ENCODE measurements at regions not wholly inside any gene's neighbourhood (a gene's known extent, or its start where the extent isn't known, plus 50 kb on each side); places are given as distances from the start of the nearest gene placed in this dataset.
A peak's percentile ranks its signal among the peaks of the same experiment; 100 is the strongest.

- H3K36me3 ChIP-seq (ENCODE audit: control insufficient read depth, insufficient read depth, low read length) = peaks cover 95% of the 10 kb centered on the region
- H3K4me3 ChIP-seq (ENCODE audit: low read depth, low read length) = no peak overlapping the region
- H3K9ac ChIP-seq (ENCODE audit: low read length) = no peak overlapping the region
- H3K9me3 ChIP-seq (ENCODE audit: control insufficient read depth, insufficient read depth, low read depth, low read length) = peaks cover 50% of the 10 kb centered on the region
- H3K27ac ChIP-seq (ENCODE audit: low read depth, low read length) = no peak overlapping the region
- no peaks in the 10 kb centered on the region for H3K27me3 ChIP-seq (ENCODE audit: control insufficient read depth, insufficient read depth, low read length)
- H3K4me1 ChIP-seq (ENCODE audit: control insufficient read depth, insufficient read depth, low read length) = peaks cover 21% of the 10 kb centered on the region; the same call in 1 of the 2 replicates
These were observed 606.0 kb upstream of the HTR2C start for GRCh38 chrX:113977887-113978286.

DNA sequence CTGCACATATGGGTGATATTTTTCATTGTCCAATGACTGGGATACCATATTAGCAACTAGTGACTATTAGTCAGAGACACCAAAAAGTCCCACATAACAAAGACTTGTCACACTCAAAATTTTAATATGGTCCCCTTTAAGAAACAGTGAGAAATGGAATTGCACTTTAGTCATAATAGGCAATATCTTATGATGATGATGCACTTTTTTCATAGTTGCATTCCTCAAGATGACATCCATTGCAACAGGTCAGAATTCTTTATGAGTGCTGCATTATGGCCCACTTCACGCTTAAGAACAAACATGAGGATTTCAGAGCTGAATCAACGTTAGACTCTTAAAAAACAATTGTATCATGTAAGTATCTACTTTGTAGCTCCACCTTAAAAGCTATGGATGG, 608.4 kb upstream of the HTR2C start:
- H3K9ac ChIP-seq (ENCODE audit: low read length) = no peak overlapping the region
- H3K27me3 ChIP-seq (ENCODE audit: control insufficient read depth, insufficient read depth, low read length) = no peaks in the 10 kb centered on the region
- peaks cover 21% of the 10 kb centered on the region; the same call in 1 of the 2 replicates for H3K4me1 ChIP-seq (ENCODE audit: control insufficient read depth, insufficient read depth, low read length)
- H3K36me3 ChIP-seq (ENCODE audit: control insufficient read depth, insufficient read depth, low read length) = peaks cover 96% of the 10 kb centered on the region
- peaks cover 44% of the 10 kb centered on the region for H3K9me3 ChIP-seq (ENCODE audit: control insufficient read depth, insufficient read depth, low read depth, low read length)
- no peak overlapping the region for H3K4me3 ChIP-seq (ENCODE audit: low read depth, low read length)
- H3K27ac ChIP-seq (ENCODE audit: low read depth, low read length) = no peak overlapping the region

GRCh38 chrX:113974881-113975280, 609.0 kb upstream of the HTR2C start:
- no peak overlapping the region for H3K9ac ChIP-seq (ENCODE audit: low read length)
- peaks cover 21% of the 10 kb centered on the region; the same call in 1 of the 2 replicates for H3K4me1 ChIP-seq (ENCODE audit: control insufficient read depth, insufficient read depth, low read length)
- no peak overlapping the region for H3K27ac ChIP-seq (ENCODE audit: low read depth, low read length)
- peaks cover 42% of the 10 kb centered on the region for H3K9me3 ChIP-seq (ENCODE audit: control insufficient read depth, insufficient read depth, low read depth, low read length)
- no peaks in the 10 kb centered on the region for H3K27me3 ChIP-seq (ENCODE audit: control insufficient read depth, insufficient read depth, low read length)
- H3K4me3 ChIP-seq (ENCODE audit: low read depth, low read length) = no peak overlapping the region
- H3K36me3 ChIP-seq (ENCODE audit: control insufficient read depth, insufficient read depth, low read length) = peaks cover 92% of the 10 kb centered on the region

- H3K36me3 ChIP-seq (ENCODE audit: control insufficient read depth, insufficient read depth, low read length) = peaks cover 82% of the 10 kb centered on the region
- H3K4me1 ChIP-seq (ENCODE audit: control insufficient read depth, insufficient read depth, low read length) = peaks cover 21% of the 10 kb centered on the region; the same call in 1 of the 2 replicates
- H3K9ac ChIP-seq (ENCODE audit: low read length) = no peak overlapping the region
- H3K27ac ChIP-seq (ENCODE audit: low read depth, low read length) = no peak overlapping the region
- H3K27me3 ChIP-seq (ENCODE audit: control insufficient read depth, insufficient read depth, low read length) = no peaks in the 10 kb centered on the region
- H3K4me3 ChIP-seq (ENCODE audit: low read depth, low read length) = no peak overlapping the region
- peaks cover 30% of the 10 kb centered on the region; the same call in 1 of the 2 replicates for H3K9me3 ChIP-seq (ENCODE audit: control insufficient read depth, insufficient read depth, low read depth, low read length)
These were observed 610.2 kb upstream of the HTR2C start for GRCh38 chrX:113973706-113974105.

DNA sequence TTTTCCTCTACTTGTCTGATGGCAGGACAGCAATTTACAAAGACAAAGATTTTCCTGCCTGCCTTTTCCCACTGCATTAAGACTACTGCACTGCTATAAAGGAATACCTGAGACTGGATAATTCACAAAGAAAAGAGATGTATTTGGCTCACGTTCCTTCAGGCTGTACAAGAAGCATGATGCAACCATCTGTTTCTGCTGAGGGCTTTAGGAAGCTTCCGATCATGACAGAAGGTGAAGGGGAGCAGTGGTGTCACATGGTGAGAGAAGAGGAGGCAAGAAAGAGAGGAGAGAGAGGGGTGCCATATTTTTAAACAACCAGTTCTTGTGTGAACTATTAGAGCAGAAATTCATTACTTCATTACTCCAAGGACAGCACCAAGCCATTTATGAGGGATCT, 617.1 kb upstream of the HTR2C start:
- H3K36me3 ChIP-seq (ENCODE audit: control insufficient read depth, insufficient read depth, low read length) = peaks cover 46% of the 10 kb centered on the region

DNA sequence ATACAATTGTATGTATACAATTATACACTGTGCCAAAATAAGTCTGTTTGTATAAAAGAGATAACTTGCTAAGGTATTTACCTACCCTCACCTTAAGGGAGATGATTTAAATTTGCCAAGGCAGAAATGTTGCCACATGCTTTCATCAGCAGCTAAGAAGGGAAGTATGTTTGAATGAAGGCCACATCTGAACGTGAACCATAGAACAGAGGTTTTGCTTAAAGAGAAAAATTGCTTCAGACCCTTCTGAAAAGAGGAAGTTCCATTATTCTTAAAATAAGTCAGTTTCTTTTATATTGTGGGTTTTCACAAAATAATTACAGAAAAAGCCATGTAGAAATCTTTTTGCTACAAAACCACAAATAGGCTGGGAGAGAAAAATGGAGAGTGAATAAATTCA, 621.5 kb upstream of the HTR2C start:
- Histone ChIP-seq H3K27me3 (ENCODE audit: control insufficient read depth, insufficient read depth, low read length) (no peaks in the 10 kb centered on the region), H3K36me3 (ENCODE audit: control insufficient read depth, insufficient read depth, low read length) (peaks cover 62% of the 10 kb centered on the region), H3K9me3 (ENCODE audit: control insufficient read depth, insufficient read depth, low read depth, low read length) (no peaks in the 10 kb centered on the region; the same call in 1 of the 2 replicates), H3K4me3 (ENCODE audit: low read depth, low read length) (no peak overlapping the region), H3K4me1 (ENCODE audit: control insufficient read depth, insufficient read depth, low read length) (peaks cover 25% of the 10 kb centered on the region; the same call in 1 of the 2 replicates), H3K27ac (ENCODE audit: low read depth, low read length) (no peak overlapping the region), H3K9ac (ENCODE audit: low read length) (no peak overlapping the region)

More for the DNA sequence above, 617.1 kb upstream of the HTR2C start:
- Histone ChIP-seq H3K9me3 (ENCODE audit: control insufficient read depth, insufficient read depth, low read depth, low read length) (peaks cover 6% of the 10 kb centered on the region; the same call in 1 of the 2 replicates), H3K9ac (ENCODE audit: low read length) (no peak overlapping the region), H3K27me3 (ENCODE audit: control insufficient read depth, insufficient read depth, low read length) (no peaks in the 10 kb centered on the region), H3K27ac (ENCODE audit: low read depth, low read length) (no peak overlapping the region), H3K4me3 (ENCODE audit: low read depth, low read length) (no peak overlapping the region), H3K4me1 (ENCODE audit: control insufficient read depth, insufficient read depth, low read length) (peaks cover 9% of the 10 kb centered on the region; the same call in 1 of the 2 replicates)

GRCh38 chrX:113959912-113960626, 623.8 kb upstream of the HTR2C start:
- peak overlapping the region; percentile 49; the same call in 1 of the 2 replicates for H3K27ac ChIP-seq (ENCODE audit: low read depth, low read length)

DNA sequence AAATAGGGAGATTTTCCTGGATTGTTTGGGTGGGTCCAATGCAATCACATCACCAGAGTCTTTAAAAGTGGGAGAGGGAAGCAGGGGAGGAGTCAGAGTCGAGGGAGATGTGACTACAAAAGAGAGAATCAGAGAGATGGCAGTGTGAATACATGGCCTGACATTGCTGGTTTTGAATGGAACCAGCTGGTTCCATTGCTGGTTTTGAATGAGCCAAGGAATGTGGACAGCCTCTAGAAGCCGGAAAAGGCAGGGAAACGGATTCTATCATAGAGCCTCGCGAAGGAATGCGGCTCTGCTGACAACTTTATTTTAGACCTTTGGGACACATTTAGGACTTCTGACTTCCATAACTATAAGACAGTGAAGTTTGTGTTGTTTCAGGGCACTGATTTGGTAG, 627.0 kb upstream of the HTR2C start:
- Histone ChIP-seq H3K27me3 (ENCODE audit: control insufficient read depth, insufficient read depth, low read length) (no peaks in the 10 kb centered on the region), H3K4me1 (ENCODE audit: control insufficient read depth, insufficient read depth, low read length) (peaks cover 16% of the 10 kb centered on the region; the same call in 1 of the 2 replicates), H3K9ac (ENCODE audit: low read length) (no peak overlapping the region), H3K27ac (ENCODE audit: low read depth, low read length) (no peak overlapping the region), H3K36me3 (ENCODE audit: control insufficient read depth, insufficient read depth, low read length) (peaks cover 76% of the 10 kb centered on the region), H3K9me3 (ENCODE audit: control insufficient read depth, insufficient read depth, low read depth, low read length) (peaks cover 15% of the 10 kb centered on the region), H3K4me3 (ENCODE audit: low read depth, low read length) (no peak overlapping the region)

More at GRCh38 chrX:113959912-113960626, 623.8 kb upstream of the HTR2C start:
- Histone ChIP-seq H3K4me3 (ENCODE audit: low read depth, low read length) (no peak overlapping the region), H3K27me3 (ENCODE audit: control insufficient read depth, insufficient read depth, low read length) (no peaks in the 10 kb centered on the region), H3K9me3 (ENCODE audit: control insufficient read depth, insufficient read depth, low read depth, low read length) (no peaks in the 10 kb centered on the region), H3K9ac (ENCODE audit: low read length) (no peak overlapping the region), H3K4me1 (ENCODE audit: control insufficient read depth, insufficient read depth, low read length) (peaks cover 18% of the 10 kb centered on the region; the same call in 1 of the 2 replicates), H3K36me3 (ENCODE audit: control insufficient read depth, insufficient read depth, low read length) (peaks cover 67% of the 10 kb centered on the region)

GRCh38 chrX:113954297-113954696, 629.6 kb upstream of the HTR2C start:
- Histone ChIP-seq H3K4me3 (ENCODE audit: low read depth, low read length) (no peak overlapping the region), H3K27me3 (ENCODE audit: control insufficient read depth, insufficient read depth, low read length) (no peaks in the 10 kb centered on the region), H3K9ac (ENCODE audit: low read length) (no peak overlapping the region), H3K9me3 (ENCODE audit: control insufficient read depth, insufficient read depth, low read depth, low read length) (peaks cover 21% of the 10 kb centered on the region), H3K27ac (ENCODE audit: low read depth, low read length) (no peak overlapping the region), H3K4me1 (ENCODE audit: control insufficient read depth, insufficient read depth, low read length) (peaks cover 1% of the 10 kb centered on the region; the same call in 1 of the 2 replicates), H3K36me3 (ENCODE audit: control insufficient read depth, insufficient read depth, low read length) (peaks cover 83% of the 10 kb centered on the region)

DNA sequence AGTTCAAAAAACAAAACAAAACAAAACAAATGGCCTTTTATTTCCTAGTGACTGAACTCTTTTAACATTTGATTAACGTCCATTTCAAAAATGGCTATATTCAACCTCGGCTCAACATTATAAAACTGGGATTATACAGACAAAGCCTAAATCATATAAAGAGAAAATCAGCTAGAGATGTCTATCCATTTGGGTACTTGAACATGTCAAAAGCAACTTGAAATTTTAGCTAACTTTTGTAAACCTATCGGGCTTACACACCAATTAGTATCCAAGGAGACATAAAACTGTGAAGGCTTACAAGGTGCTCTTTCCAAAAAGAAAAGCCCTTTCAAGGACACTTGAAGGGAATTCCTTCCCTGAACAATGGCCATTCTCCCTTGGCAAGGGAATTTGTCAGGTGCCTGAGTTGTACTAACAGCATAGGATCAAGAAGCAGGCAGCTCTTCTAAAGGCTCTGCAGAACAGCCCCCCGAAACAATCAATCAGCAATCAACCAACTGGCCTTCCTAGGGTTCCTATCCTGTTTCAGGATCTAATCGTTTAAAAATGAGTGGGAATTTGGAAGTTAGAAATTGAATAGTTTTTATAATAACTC, 633.7 kb upstream of the HTR2C start:
- Histone ChIP-seq H3K9me3 (ENCODE audit: control insufficient read depth, insufficient read depth, low read depth, low read length) (peaks cover 21% of the 10 kb centered on the region), H3K4me3 (ENCODE audit: low read depth, low read length) (no peak overlapping the region), H3K36me3 (ENCODE audit: control insufficient read depth, insufficient read depth, low read length) (peaks cover 64% of the 10 kb centered on the region), H3K27me3 (ENCODE audit: control insufficient read depth, insufficient read depth, low read length) (no peaks in the 10 kb centered on the region), H3K4me1 (ENCODE audit: control insufficient read depth, insufficient read depth, low read length) (no peaks in the 10 kb centered on the region), H3K9ac (ENCODE audit: low read length) (no peak overlapping the region), H3K27ac (ENCODE audit: low read depth, low read length) (no peak overlapping the region)

DNA sequence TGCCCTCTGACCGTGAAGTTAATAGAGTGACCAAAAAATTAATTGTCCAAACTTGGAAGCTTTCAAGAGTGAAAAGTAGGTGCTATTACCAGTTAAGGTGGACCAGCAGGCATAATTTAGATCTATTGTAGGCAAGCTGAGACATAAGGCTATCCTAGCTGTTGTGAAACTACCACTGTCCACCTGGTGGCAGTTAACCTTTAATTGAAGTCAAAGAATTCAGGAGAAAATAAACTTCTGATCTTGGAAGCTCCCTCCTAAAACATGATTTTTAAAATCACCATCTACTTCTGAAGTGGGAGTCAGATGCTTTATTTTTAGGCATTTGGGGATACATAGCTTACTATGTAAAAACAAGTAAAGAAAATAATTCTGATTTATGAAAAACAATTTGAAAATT, 636.3 kb upstream of the HTR2C start:
- H3K4me3 ChIP-seq (ENCODE audit: low read depth, low read length) = no peak overlapping the region
- H3K9me3 ChIP-seq (ENCODE audit: control insufficient read depth, insufficient read depth, low read depth, low read length) = peaks cover 12% of the 10 kb centered on the region
- no peak overlapping the region for H3K27ac ChIP-seq (ENCODE audit: low read depth, low read length)

More for the DNA sequence above, 636.3 kb upstream of the HTR2C start:
- Histone ChIP-seq H3K27me3 (ENCODE audit: control insufficient read depth, insufficient read depth, low read length) (no peaks in the 10 kb centered on the region), H3K4me1 (ENCODE audit: control insufficient read depth, insufficient read depth, low read length) (no peaks in the 10 kb centered on the region), H3K9ac (ENCODE audit: low read length) (no peak overlapping the region), H3K36me3 (ENCODE audit: control insufficient read depth, insufficient read depth, low read length) (peaks cover 46% of the 10 kb centered on the region)

Data from HUES6 (cell line).